A673 (cell line): ENCODE measurements at regions not wholly inside any gene's neighbourhood (a gene's known extent, or its start where the extent isn't known, plus 50 kb on each side); places are given as distances from the start of the nearest gene placed in this dataset.

Source experiments
- BruUV-seq: library from RNA; stranded (reverse); fragments of 400-500 nt; replicated peaks from 2 replicates; lab custom pipeline; 2021; lab: Mats Ljungman, UMichigan
- CTCF ChIA-PET: fragments of 300-600 bp; sonication (Branson Sonifier 250); formaldehyde crosslinking; loops from one replicate; lab custom pipeline; 2022; ENCODE audit warnings: antibody characterized with exemption; lab: Charles Lee
- POLR2A ChIA-PET: fragments of 300-600 bp; sonication (Branson Sonifier 250); formaldehyde crosslinking; loops from one replicate; lab custom pipeline; 2022; ENCODE audit warnings: antibody characterized with exemption; ENCODE audit not compliant: low non-redundant PET; lab: Charles Lee
- DNase-seq: peaks from one replicate; pipeline ENCODE4 v3.0.0-alpha.2; 2015; ENCODE audit warnings: low spot score
- H3K27ac ChIP-seq: fragments of 200-600 bp; sonication (generic); 2 replicates; pipeline ENCODE4 v1.5.1; 2016; ENCODE audit warnings: mixed run types, low read depth, mild to moderate bottlenecking, mixed read lengths, antibody characterized with exemption, low read length; ENCODE audit not compliant: poor library complexity, severe bottlenecking
- H3K27me3 ChIP-seq: fragments of 200-600 bp; sonication (generic); replicated peaks from 2 replicates; pipeline ENCODE4 v1.6.1; 2017; ENCODE audit warnings: mixed run types, low read depth, mild to moderate bottlenecking, mixed read lengths, antibody characterized with exemption, low read length; ENCODE audit not compliant: insufficient read depth, poor library complexity
- H3K36me3 ChIP-seq: fragments of 200-600 bp; sonication (generic); 2 replicates; pipeline ENCODE4 v1.6.1; 2016; ENCODE audit warnings: mixed run types, mild to moderate bottlenecking, mixed read lengths, antibody characterized with exemption, low read length; ENCODE audit not compliant: insufficient read depth, poor library complexity, severe bottlenecking
- H3K4me1 ChIP-seq: fragments of 200-600 bp; sonication (generic); 2 replicates; pipeline ENCODE4 v1.6.1; 2017; ENCODE audit warnings: mixed run types, mild to moderate bottlenecking, mixed read lengths, antibody characterized with exemption, low read length; ENCODE audit not compliant: insufficient read depth, poor library complexity, severe bottlenecking
- H3K4me3 ChIP-seq: fragments of 200-600 bp; sonication (generic); 2 replicates; pipeline ENCODE4 v1.5.1; 2016; ENCODE audit warnings: low read depth, mixed run types, mild to moderate bottlenecking, mixed read lengths, low read length; ENCODE audit not compliant: poor library complexity, severe bottlenecking
- H3K9me3 ChIP-seq: fragments of 200-600 bp; sonication (generic); 2 replicates; pipeline ENCODE4 v1.6.1; 2016; ENCODE audit warnings: mixed run types, low read depth, mild to moderate bottlenecking, mixed read lengths, antibody characterized with exemption, low read length; ENCODE audit not compliant: poor library complexity, severe bottlenecking
- EZH2 ChIP-seq: fragments of 200-600 bp; sonication (generic); IDR thresholded peaks from 2 replicates; pipeline ENCODE4 v1.6.1; 2017; ENCODE audit warnings: borderline replicate concordance, low read depth, mild to moderate bottlenecking, mixed read lengths, antibody characterized with exemption, low read length; ENCODE audit not compliant: poor library complexity, severe bottlenecking
- intact Hi-C: fragments of 100-400 bp; cut with micrococcal nuclease; formaldehyde crosslinking; loops from one replicate; pipeline ENCODE4 v1.10.0; 2022; ENCODE audit not compliant: unreplicated experiment
- TF ChIP-seq, protein P1 (sequence below): fragments of 300-800, 200-600 bp; sonication (generic); conservative IDR thresholded peaks from 2 replicates; pipeline ENCODE4 v1.5.1; 2017; ENCODE audit warnings: low read depth, mild to moderate bottlenecking, antibody characterized with exemption, low read length, moderate library complexity, mixed read lengths

DNA sequence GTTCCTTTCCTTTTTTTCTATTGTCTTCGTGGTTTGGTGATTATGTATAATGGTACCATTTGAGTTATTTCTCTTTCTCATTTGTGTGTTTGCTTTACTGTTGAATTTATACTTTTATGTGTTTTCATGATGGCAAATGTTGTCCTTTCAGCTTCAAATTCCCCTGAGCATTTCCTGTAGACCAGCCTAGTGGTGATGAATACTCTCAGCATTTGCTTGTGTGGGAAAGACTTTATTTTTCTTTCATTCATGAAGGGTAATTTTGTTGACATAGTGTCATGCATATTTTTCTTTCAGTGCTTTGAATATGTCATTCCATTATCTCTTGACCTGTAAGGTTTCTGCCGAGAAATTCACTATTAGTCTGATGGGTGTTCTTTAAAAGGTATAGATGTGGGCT lies 166.6 kb upstream of the GORAB start:
- DNase-seq = no peak
- ChIA-PET CTCF (no interaction called here), POLR2A (no interaction called here)
- no peaks in the 10 kb centered on the region for H3K4me1 ChIP-seq
- BruUV-seq = no TSS peak
- no peaks in the 10 kb centered on the region for H3K27me3 ChIP-seq
- H3K27ac ChIP-seq = no peak overlapping the region
- TF ChIP-seq, protein P1, sequence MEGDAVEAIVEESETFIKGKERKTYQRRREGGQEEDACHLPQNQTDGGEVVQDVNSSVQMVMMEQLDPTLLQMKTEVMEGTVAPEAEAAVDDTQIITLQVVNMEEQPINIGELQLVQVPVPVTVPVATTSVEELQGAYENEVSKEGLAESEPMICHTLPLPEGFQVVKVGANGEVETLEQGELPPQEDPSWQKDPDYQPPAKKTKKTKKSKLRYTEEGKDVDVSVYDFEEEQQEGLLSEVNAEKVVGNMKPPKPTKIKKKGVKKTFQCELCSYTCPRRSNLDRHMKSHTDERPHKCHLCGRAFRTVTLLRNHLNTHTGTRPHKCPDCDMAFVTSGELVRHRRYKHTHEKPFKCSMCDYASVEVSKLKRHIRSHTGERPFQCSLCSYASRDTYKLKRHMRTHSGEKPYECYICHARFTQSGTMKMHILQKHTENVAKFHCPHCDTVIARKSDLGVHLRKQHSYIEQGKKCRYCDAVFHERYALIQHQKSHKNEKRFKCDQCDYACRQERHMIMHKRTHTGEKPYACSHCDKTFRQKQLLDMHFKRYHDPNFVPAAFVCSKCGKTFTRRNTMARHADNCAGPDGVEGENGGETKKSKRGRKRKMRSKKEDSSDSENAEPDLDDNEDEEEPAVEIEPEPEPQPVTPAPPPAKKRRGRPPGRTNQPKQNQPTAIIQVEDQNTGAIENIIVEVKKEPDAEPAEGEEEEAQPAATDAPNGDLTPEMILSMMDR = no peak
- no peak for TF ChIP-seq EZH2
- no peak overlapping the region for H3K4me3 ChIP-seq
- intact Hi-C loops = no loop called here
- no peaks in the 10 kb centered on the region for H3K36me3 ChIP-seq
- H3K9me3 ChIP-seq = peaks cover 3% of the 10 kb centered on the region

GRCh38 chr1:170366980-170367379 lies 165.0 kb upstream of the GORAB start:
- Histone ChIP-seq H3K27me3 (no peaks in the 10 kb centered on the region), H3K27ac (no peak overlapping the region), H3K4me1 (no peaks in the 10 kb centered on the region), H3K36me3 (no peaks in the 10 kb centered on the region), H3K4me3 (no peak overlapping the region), H3K9me3 (peaks cover 3% of the 10 kb centered on the region)
- BruUV-seq = no TSS peak
- ChIA-PET CTCF (no interaction called here), POLR2A (no interaction called here)
- TF ChIP-seq EZH2 = no peak
- TF ChIP-seq, protein P1 = no peak
- intact Hi-C loops = no loop called here
- no peak for DNase-seq

DNA sequence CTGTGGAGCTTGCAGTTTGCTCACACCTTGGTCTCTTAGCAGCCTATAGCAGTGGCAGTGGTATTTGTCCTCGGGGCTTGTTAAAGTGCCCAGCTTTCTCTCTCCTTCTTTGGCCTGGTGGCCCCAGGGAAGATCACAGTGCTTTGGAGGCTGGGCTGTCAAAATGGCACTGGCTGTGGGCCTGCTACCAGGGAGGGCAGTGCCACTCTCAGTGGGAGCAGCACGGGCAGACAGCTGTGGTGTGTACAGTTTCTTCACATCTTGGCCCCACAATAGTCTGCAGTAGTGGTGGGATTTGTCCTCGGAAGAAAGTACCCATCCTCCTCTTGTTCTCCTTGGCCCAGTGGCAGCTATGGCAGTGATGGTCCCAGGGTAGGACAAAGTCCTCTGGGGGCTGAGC lies 164.4 kb upstream of the GORAB start:
- ChIA-PET POLR2A (no interaction called here), CTCF (no interaction called here)
- no peak overlapping the region for H3K27ac ChIP-seq
- H3K9me3 ChIP-seq = peaks cover 3% of the 10 kb centered on the region
- no peak for DNase-seq
- H3K4me1 ChIP-seq = no peaks in the 10 kb centered on the region
- intact Hi-C loops = no loop called here
- no peaks in the 10 kb centered on the region for H3K27me3 ChIP-seq
- H3K36me3 ChIP-seq = no peaks in the 10 kb centered on the region
- TF ChIP-seq, protein P1 = no peak
- TF ChIP-seq EZH2 = no peak
- no peak overlapping the region for H3K4me3 ChIP-seq
- no TSS peak for BruUV-seq
